ENCODE measurements at regions not wholly inside any gene's neighbourhood (a gene's known extent, or its start where the extent isn't known, plus 50 kb on each side); places are given as distances from the start of the nearest gene placed in this dataset.

DNA sequence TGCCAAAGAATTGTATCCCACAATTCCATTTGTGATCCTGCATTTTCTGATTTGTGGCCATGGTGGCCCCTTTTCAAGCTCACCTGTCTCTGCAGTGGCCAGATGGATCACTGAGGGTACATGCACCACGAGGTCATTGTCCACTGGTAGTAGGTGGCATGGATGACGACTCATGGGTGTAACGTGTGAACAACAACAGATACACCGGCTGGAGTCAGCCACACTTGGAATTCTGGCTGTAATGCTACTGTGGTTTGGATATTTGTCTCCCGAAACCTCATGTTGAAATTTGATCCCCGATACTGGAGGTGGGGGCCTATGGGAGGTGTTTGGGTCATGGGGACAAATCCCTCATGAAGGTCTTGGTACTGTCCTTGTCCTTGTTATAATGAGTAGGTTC lies 102.2 kb upstream of the TAF1B start:
- TF ChIP-seq CTCF (IDR thresholded peaks at IDR 0.05; ENCODE audit: control insufficient read depth, extremely low read depth, insufficient read depth): no peak
- no peak overlapping the region for H3K4me3 ChIP-seq (ENCODE audit: low read depth, low read length)
- DNase-seq (ENCODE audit: low read depth): no peak

DNA sequence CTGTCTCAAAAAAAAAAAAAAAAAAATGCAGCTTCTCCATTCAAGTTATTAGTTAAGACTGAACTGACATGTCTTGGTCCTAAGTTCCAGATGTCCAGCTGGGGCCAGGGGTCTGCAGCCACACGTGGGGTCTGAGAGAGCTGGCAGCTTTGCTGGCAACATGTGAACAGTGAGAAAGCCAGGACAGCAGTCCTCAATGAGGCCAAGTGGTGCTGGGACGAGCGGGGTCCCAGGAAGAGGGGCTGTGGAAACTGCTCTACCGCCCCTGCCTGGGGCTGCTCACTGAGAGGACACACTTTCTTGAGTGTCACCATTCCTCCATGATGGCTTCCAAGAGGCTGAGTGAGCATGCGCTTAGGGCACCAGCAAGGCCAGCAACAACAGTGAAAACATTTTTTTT lies 100.7 kb upstream of the TAF1B start:
- TF ChIP-seq CTCF (IDR thresholded peaks at IDR 0.05; ENCODE audit: control insufficient read depth, extremely low read depth, insufficient read depth): no peak
- DNase-seq (ENCODE audit: low read depth): no peak
- H3K4me3 ChIP-seq (ENCODE audit: low read depth, low read length): no peak overlapping the region

DNA sequence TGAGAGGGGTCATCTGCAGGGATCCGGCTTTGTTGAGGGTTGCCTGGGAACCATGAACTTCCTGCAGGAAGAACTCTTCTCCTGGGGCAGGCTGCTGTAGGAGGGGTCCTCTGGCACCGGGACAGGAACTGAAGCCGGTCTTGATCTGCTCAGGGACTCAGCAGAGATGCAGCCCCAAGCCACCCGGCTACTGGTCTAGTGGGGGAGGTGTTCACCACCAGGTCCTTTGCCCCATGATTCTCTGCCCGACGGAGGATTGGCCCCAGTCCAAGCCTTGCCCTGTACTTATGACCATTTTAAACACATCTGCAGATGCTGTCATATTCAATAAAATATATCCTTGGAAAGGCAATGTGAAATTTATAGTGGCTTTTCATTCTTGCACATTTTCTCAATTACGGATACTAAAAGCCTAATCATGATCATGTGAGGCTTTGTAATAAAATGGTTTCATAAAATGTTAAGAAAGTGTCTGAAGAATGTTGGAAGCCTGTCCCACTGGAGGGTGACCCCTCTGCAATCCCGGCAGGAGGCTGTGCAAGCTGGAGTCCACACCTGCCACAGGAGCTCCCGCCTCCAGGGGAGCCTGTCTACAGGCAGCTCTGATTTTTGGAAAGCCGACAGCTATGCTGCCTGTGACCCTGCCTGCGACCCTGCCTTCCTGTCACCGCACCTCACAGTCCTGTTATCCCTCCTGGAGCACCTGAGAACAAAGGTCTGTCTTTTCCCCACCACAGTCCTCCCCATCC lies 98.8 kb upstream of the TAF1B start:
- TF ChIP-seq CTCF (IDR thresholded peaks at IDR 0.05; ENCODE audit: control insufficient read depth, extremely low read depth, insufficient read depth): no peak
- DNase-seq (ENCODE audit: low read depth): no peak
- no peak overlapping the region for H3K4me3 ChIP-seq (ENCODE audit: low read depth, low read length)

GRCh38 chr2:9745153-9745899 lies 97.9 kb upstream of the TAF1B start:
- no peak overlapping the region for H3K4me3 ChIP-seq (ENCODE audit: low read depth, low read length)
- DNase-seq (ENCODE audit: low read depth): no peak
- no peak for TF ChIP-seq CTCF (IDR thresholded peaks at IDR 0.05; ENCODE audit: control insufficient read depth, extremely low read depth, insufficient read depth)

- no peak for TF ChIP-seq CTCF (IDR thresholded peaks at IDR 0.05; ENCODE audit: control insufficient read depth, extremely low read depth, insufficient read depth)
- no peak for DNase-seq (ENCODE audit: low read depth)
These were observed 95.9 kb upstream of the TAF1B start for GRCh38 chr2:9747396-9747795.

GRCh38 chr2:9748577-9748976 lies 94.7 kb upstream of the TAF1B start:
- no peak for DNase-seq (ENCODE audit: low read depth)
- no peak overlapping the region for H3K4me3 ChIP-seq (ENCODE audit: low read depth, low read length)
- TF ChIP-seq CTCF (IDR thresholded peaks at IDR 0.05; ENCODE audit: control insufficient read depth, extremely low read depth, insufficient read depth): no peak

More at GRCh38 chr2:9747396-9747795, 95.9 kb upstream of the TAF1B start:
- no peak overlapping the region for H3K4me3 ChIP-seq (ENCODE audit: low read depth, low read length)

Data from LNCaP clone FGC (cell line).